ENCODE measurements at regions not wholly inside any gene's neighbourhood (a gene's known extent, or its start where the extent isn't known, plus 50 kb on each side); places are given as distances from the start of the nearest gene placed in this dataset.
"Not testable (repeated sequence)": the region's sequence is repeated elsewhere in the genome, so short reads cannot be mapped to it uniquely, and the experiment has no call there.

DNA sequence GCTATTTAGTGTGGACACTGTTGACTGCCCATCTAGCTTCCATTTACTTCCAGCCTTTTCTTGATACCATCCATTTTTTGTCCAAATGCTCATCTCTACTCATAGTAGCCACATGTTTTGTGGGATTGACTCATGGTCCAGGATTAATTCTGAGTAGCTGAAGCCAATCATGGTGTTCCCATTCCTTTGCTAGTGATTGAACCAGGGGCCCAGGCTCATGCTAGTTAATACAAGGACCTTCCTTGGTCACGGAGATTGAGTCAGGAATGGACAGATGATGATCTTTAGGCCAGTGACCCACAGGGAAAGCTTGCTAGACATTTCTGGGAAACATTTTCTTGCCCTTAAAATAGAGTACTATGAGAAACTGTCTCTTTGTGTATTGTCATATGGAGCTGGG lies 272.9 kb upstream of the RIOK2 start:
- in situ Hi-C loops (cut with HindIII; ENCODE audit: low pct_unique_long_range_greater_than_20kb, low sequenced_read_pairs), result no loop called here

DNA sequence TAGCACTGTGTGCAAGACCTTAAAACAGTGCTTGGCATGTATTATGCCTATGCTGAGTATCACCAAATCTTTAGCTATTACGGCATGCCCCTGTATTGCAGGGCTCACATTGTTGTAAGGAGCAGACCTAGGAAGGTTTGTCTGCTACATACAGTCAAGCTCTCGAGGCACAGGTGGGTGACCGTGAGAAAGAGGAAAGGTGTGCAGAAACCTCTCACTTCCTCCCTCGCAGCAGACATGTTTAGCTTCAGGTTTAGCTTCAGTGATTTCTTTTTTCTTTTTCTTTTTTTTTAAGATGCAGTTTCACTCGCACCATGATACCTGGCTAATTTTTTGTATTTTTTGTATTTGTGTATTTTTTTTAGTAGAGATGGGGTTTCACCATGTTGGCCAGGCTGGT lies 275.8 kb upstream of the RIOK2 start:
- DNase-seq (ENCODE audit: low read depth), result no peak
- in situ Hi-C loops (cut with HindIII; ENCODE audit: low pct_unique_long_range_greater_than_20kb, low sequenced_read_pairs), result no loop called here

More for the DNA sequence above, 272.9 kb upstream of the RIOK2 start:
- no peak for DNase-seq (ENCODE audit: low read depth)

DNA sequence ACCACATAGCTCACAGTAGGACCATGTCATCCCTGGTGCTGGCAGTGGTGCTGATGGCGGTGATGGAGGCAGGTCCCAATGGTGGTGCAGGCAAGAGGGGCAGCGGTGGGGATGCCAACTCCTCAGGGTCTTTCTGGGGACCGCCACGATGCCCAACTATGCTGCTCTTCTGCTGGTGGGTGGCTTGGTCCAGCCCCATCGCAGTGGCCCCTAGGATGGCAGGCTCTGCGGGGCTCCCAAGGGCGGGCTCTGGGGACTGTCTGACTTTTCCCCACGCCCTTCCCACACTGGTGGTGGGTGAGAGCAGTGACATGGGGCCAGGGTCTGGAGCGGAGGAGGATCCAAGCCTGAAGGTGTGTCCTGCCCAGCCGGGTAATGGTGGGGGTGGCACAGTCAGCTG lies 288.9 kb upstream of the RIOK2 start:
- no peak for DNase-seq (ENCODE audit: low read depth)
- in situ Hi-C loops (cut with HindIII; ENCODE audit: low pct_unique_long_range_greater_than_20kb, low sequenced_read_pairs), result no loop called here

DNA sequence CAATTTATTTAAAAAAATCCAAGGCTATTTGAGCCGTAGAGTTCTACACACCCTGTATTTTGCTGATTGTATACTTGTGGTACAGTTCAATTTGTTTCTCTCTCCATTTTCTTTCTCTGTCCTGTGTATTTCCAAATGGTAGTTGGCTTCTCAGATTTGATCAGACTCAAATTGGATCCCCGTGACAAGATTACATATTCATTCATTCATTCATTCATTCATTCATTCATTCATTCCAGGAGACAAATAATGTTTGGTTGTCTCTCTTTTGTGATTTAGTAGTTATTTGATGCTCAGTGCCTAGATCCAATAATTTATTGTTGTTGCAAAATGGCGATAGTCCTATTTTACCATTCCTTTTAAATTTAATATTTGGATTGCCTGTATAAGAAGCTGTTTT lies 292.8 kb upstream of the RIOK2 start:
- in situ Hi-C loops (cut with HindIII; ENCODE audit: low pct_unique_long_range_greater_than_20kb, low sequenced_read_pairs), result no loop called here
- no peak for DNase-seq (ENCODE audit: low read depth)

DNA sequence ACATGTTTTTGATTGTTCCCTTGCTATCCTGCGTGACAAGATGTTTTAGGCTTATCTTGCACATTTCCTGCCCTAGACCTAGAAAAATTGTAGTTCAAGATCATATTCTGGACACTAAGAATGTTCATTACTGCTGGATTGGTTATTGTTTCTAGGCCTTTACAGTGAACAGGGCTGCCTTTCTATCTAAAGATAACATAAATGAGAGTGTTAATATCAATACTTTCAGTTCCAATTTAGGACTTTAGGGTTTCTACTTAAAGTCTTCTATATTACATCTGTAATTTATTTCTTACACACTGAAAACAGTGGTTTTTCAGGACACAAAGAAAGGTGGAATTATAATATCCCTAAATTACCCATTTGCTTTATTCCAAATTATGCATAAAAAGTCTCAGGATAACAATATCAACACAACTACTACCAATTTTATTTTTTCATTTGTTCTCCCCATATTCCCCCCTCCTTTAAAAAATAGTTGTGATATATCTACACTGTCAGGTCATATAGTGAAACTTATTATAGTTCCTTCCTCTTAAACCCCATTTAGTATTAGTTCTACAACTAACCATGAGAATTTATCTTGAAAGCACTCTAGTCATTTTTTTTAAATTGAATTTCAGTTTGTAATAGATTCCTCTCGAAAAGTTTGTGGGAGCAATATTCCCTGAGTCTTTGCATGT lies 293.9 kb upstream of the RIOK2 start:
- in situ Hi-C loops (cut with HindIII; ENCODE audit: low pct_unique_long_range_greater_than_20kb, low sequenced_read_pairs), result no loop called here
- no peak for DNase-seq (ENCODE audit: low read depth)

DNA sequence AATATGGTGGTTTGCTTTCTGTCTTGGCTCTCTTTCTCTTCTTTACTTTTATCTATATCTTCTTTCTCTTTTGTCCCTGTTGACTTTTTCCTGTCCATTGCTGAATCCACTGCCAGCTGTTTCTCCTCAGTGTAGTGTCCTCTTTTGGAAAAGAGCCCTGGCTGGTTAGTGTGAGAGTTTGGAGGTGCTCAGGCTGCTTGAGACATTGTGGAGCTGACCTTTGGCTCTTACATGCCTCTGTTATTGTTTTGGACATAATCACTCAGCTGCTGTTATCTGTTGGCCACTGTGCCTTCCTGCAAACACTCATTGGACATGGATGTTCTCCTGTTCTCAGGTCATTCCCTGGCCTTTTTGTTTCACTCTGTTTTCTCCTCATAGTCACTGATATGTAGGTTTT lies 295.4 kb upstream of the RIOK2 start:
- in situ Hi-C loops (cut with HindIII; ENCODE audit: low pct_unique_long_range_greater_than_20kb, low sequenced_read_pairs), result no loop called here
- no peak for DNase-seq (ENCODE audit: low read depth)

DNA sequence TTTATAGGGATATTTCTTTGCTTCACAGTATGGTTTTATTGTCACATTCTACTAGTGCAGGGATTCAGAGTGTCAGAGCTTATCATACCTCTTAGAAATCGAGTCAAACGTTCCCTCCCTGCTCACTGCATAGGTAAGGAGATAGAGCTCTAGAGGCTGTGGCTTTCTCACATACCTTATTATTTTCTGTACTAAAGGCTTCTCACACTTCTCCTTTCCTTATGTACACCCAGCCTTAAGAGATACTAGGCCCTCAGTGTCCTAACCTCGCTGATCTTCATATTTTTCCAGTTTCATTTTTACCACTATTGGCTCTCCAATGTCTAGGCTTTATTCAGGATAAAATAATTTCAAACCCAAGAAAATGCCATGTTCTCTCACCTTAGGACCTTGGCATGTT lies 297.3 kb upstream of the RIOK2 start:
- in situ Hi-C loops (cut with HindIII; ENCODE audit: low pct_unique_long_range_greater_than_20kb, low sequenced_read_pairs), result no loop called here
- no peak for DNase-seq (ENCODE audit: low read depth)

DNA sequence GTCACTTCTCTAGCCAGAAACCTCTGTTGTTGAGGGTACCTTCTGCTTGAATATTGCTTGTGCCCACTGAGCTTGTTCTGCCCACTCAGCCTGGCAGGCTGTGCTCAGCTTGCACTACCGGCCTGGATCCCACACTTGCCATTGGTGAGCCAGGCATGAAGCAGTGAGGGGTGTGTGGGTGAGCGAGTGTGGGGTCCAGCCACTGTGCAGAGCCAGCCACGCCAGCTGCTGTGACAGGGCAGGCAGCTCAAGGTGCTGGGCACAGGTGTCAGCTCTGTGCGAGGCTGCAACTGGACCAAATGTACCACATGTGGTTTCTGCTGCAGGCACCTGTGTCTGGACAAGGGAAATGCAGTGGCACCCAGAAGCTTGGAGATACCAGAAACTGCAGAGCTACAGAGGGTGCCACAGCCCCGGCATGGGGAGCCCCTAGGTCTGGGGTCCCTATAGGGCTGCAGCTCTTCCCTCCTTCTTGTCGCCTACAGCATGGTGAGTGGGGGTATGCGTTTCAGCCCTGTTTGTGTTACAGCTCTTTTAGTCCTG lies 305.1 kb upstream of the RIOK2 start:
- DNase-seq (ENCODE audit: low read depth), result no peak
- in situ Hi-C loops (cut with HindIII; ENCODE audit: low pct_unique_long_range_greater_than_20kb, low sequenced_read_pairs), result no loop called here

DNA sequence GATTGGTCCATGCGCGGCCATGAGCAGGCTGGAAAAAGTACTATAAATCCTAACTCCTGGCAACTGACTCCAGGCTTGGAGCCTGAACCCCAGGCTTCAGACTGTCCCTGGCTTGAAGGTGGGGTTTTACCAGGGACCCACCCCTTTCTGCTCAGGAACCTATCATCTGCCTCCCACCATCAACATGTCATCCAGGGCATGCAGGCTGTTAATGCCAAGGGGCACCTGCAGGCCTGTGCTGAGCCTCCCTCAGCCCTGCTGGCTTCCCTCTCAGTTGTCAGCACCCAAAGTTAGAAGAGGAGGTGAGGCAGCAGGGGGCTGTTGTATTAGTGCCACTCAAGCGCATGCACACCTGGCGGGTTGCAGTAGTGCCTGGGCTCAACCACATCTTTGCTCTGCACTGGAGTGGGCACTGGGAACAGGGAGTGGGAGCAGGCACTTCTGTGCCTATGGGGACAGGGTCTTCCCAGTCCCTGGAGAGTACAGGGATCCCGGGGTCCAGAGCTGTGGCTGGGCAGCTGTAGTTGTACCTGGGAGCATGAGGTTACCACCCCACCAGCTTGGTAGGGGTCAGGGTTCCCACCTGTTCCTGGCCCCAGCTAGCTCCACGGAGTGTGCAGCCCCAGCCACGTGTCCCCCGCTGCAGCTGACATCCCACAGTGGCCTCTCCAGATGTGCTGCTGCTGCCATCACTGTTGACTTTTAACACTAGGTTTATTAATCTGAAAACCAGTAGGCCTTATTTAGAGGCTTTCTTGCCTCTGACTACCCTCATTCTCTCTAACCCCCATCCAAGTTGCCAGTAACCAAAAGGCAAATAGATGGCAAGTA lies 306.2 kb upstream of the RIOK2 start:
- in situ Hi-C loops (cut with HindIII; ENCODE audit: low pct_unique_long_range_greater_than_20kb, low sequenced_read_pairs), result no loop called here
- no peak for DNase-seq (ENCODE audit: low read depth)

DNA sequence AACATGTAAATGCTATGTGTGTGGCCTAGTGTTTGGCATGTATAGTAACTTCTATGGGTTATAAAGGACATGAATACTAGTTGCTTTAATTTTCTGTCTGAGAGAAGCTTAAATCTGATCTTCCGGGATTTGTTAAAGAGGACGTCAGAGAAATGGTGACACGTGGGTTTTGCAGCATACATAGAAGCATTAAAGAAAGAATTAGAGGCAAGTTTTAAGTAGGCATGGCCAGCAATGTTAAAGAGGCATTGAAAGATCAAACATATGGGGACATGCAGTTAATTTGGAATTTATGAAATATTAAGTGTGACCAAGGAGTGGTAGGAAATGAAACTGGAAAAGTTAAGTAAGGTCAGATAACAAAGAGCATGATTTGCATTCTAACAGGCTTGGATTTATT lies 311.4 kb upstream of the RIOK2 start:
- DNase-seq (ENCODE audit: low read depth), result no peak
- in situ Hi-C loops (cut with HindIII; ENCODE audit: low pct_unique_long_range_greater_than_20kb, low sequenced_read_pairs), result no loop called here

DNA sequence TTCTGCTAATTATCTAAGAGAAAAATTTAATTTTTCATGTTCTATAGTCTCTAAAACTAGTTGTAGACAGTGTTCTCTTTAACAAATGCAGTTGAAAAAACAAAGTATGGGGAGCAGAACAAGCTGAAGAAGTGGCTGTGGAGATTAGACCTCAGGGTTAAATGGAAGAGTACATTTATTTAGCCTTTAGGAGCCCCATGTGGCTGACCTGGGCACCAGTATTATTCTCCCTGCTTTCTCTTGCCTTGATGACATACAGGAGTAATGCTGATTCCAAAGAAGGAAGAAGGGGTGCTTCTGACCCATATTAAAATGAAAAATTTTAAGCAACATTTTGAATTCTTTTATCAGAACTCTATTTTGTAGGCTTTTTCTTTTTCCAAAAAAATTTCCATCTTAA lies 312.3 kb upstream of the RIOK2 start:
- in situ Hi-C loops (cut with HindIII; ENCODE audit: low pct_unique_long_range_greater_than_20kb, low sequenced_read_pairs), result no loop called here
- no peak for DNase-seq (ENCODE audit: low read depth)

DNA sequence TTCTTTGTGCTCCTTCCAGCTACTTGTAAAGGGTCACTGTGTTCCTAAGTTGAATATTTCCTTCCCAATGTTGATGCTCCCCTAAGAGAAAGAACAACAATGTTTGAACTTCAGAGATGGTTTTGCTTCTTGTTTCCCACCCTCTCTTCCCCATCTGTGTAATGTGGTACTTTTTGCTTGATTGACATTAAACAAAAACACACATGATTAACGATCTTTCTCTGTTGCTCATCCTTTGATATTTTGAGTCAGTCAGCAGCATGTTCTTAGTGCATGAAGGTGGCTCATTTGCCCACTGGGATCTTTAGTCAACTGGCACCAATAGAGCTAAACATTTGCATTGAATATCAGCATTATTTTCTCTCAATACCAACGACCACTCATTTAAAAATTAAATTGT lies 313.0 kb upstream of the RIOK2 start:
- in situ Hi-C loops (cut with HindIII; ENCODE audit: low pct_unique_long_range_greater_than_20kb, low sequenced_read_pairs), result no loop called here
- no peak for DNase-seq (ENCODE audit: low read depth)

DNA sequence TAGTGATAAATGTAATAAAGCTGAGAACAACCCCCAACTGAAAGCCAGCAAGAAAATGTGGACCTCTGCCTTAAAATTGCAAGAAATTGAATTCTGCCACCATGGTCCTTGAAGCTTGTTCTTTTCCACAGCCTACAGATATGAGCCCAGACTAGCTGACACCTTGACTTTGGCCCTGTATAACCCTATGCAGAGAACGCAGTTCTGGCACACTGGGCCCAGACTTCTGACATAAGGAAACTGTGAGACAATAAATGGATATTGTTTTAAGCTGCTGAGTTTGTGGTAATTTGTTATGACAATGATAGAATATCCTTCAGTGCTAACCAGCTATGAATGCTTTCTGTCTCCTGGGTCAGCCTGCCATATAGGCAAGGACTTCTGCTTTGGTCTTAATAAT lies 315.6 kb upstream of the RIOK2 start:
- in situ Hi-C loops (cut with HindIII; ENCODE audit: low pct_unique_long_range_greater_than_20kb, low sequenced_read_pairs), result no loop called here
- no peak for DNase-seq (ENCODE audit: low read depth)

DNA sequence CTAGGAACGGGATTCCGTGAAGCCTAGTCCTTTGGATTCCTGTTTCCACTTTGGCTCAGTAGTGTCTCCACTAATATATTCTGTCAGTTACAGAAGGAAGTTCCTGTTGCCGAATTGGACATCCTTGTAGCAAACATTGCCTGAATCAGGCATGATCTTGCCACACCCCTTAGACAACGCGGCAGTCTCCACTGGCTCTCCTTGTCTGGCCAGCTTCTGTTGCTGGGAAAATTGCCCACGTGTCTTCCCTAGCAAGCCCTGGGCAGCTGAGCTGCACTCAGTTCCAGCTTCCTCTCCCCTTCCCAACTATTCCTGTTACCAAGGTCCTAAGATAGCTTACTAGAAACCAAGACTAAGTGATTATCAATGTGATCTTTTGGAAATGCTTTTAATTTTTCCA lies 316.6 kb upstream of the RIOK2 start:
- no peak for DNase-seq (ENCODE audit: low read depth)
- in situ Hi-C loops (cut with HindIII; ENCODE audit: low pct_unique_long_range_greater_than_20kb, low sequenced_read_pairs), result no loop called here

DNA sequence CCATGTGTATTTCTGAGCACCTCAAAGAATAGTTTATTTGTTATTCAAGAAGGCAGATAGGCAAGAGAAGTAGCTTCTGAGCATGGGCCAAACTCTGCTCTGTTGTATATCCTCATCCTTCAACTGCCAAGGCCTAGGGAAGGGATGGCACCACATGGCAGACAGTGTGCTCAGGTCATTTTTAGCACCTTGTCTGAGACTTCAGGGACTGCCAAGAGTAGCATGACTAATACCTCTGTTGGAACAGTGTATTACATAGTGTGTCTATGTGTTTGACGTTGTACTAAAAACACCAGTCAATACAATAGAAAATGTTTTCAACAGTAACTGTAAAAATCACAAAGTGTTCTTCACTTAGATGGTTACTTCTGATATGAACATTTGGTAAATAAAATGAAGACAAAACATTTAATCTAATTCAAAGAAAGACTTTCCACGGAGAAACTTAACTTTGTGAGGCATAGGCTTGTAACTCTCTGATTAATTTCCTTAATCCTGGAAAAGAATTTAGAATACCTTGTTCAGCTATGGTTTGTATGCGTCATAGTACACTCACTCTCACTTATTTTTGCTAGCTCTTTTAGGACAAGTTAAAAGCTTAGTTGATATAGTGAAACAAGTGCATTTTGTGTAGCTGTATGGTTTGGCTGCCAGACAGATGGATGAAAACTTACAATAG lies 318.4 kb upstream of the RIOK2 start:
- no peak for DNase-seq (ENCODE audit: low read depth)
- in situ Hi-C loops (cut with HindIII; ENCODE audit: low pct_unique_long_range_greater_than_20kb, low sequenced_read_pairs), result no loop called here

DNA sequence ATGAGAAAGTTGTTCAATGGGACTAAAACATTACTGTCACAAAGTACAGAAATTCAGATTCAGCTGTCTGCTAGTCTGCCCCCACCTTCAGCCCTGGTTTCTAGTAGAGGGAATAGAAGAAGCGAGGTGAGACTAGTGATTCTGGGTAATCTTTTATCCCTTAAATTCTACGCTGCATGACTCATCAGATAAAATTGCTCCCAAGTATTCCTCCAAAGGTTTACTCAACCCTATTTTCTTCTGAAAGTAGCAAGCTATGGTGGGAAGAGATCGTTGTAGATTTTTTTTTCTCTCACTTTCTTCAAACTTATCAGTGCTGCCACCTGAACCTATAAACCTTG lies 318.9 kb upstream of the RIOK2 start:
- in situ Hi-C loops (cut with HindIII; ENCODE audit: low pct_unique_long_range_greater_than_20kb, low sequenced_read_pairs), result no loop called here
- DNase-seq (ENCODE audit: low read depth), result no peak

DNA sequence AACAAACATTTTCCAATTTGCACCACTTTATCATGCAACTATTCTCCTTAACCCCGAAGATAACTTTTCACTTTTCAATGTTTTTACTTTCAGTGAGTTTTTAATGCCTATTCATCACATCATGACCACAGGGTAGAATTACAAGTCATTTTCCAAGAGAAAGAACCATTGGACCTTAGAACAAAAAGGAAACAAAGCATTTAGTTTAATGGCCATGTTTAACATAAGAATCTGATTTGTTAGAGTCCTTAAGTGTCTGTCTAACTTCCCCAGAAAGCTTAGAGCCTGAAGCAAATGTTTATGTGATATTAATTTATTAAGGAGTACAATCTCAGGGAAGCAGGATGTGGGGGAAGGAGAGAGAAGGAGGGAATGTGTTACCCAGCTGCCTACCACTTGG lies 325.8 kb upstream of the RIOK2 start:
- no peak for DNase-seq (ENCODE audit: low read depth)
- in situ Hi-C loops (cut with HindIII; ENCODE audit: low pct_unique_long_range_greater_than_20kb, low sequenced_read_pairs), result no loop called here

DNA sequence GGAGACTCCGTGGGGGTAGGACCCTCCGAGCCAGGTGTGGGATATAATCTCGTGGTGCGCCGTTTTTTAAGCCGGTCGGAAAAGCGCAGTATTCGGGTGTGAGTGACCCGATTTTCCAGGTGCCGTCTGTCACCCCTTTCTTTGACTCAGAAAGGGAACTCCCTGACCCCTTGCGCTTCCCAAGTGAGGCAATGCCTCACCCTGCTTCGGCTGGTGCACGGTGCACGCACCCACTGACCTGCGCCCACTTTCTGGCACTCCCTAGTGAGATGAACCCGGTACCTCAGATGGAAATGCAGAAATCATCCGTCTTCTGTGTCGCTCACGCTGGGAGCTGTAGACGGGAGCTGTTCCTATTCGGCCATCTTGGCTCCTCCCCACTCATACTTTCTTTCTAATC lies 336.5 kb upstream of the RIOK2 start:
- in situ Hi-C loops (cut with HindIII; ENCODE audit: low pct_unique_long_range_greater_than_20kb, low sequenced_read_pairs); DNase-seq (ENCODE audit: low read depth): not testable (repeated sequence)

DNA sequence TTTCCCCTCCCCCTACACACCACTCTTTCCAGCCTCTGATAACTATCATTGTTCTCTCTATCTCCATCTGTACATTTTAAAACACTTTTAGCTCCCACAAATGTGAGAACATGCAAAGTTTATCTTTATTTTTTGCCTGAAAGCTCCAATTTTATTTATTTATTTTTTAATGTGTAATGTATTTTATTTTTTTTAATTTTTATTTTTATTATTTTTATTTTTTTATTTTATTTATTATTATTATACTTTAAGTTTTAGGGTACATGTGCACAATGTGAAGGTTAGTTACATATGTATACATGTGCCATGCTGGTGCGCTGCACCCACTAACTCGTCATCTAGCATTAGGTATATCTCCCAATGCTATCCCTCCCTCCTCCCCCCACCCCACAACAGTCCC lies 340.3 kb upstream of the RIOK2 start:
- DNase-seq (ENCODE audit: low read depth); in situ Hi-C loops (cut with HindIII; ENCODE audit: low pct_unique_long_range_greater_than_20kb, low sequenced_read_pairs): not testable (repeated sequence)

Measured in Caki2 (cell line).